Nucleus accumbens (tissue), 56 donors: ENCODE measurements at regions not wholly inside any gene's neighbourhood (a gene's known extent, or its start where the extent isn't known, plus 50 kb on each side); places are given as distances from the start of the nearest gene placed in this dataset.
"Not testable (repeated sequence)": the region's sequence is repeated elsewhere in the genome, so short reads cannot be mapped to it uniquely, and the experiment has no call there.

ENCODE experiments used
- DNase-seq, 56 donors: peaks; one replicate each; lab custom pipeline; 2025; lab: John Stamatoyannopoulos, UW

DNA sequence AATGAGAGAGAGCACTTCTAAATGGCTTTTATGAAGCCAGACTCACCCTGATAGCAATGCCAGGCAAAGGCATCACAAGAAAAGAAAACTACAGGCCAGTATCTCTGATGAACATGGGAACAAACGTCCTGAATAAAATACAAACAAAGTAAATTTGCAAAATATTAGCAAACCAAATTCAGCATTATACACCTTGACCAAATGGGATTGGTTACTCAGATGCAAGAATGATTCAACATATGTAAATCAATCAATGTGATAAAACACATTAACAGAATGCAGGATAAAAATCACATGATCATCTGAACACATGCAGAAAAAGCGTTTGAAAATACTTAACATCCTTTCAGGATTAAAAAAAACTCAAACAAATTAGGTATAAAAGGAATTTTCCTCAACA is 494.9 kb upstream of the CCDC54 start:
- DNase-seq = no peak

DNA sequence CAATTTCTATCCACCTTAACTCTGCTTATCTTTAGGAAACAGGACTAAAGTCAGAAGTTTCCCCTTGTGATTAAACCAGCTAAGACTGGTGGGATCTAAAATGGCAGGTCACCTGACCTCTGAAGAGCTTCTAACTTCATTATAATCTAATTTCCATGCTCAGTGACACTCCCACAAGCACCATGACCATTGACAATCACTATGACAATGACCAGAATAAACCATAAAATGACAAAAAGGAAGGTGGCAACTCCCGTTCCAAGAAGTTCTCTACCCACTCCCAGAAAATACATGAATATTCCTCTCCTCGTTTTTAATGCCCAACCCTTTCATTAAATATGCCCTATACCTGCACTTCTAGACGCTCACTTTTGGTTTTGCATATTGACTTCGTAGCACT is 471.2 kb upstream of the CCDC54 start:
- DNase-seq = no peak

- no peak for DNase-seq
Measured at GRCh38 chr3:106908181-106908938, 468.9 kb upstream of the CCDC54 start.

GRCh38 chr3:106913111-106913698 is 464.0 kb upstream of the CCDC54 start:
- no peak for DNase-seq

DNA sequence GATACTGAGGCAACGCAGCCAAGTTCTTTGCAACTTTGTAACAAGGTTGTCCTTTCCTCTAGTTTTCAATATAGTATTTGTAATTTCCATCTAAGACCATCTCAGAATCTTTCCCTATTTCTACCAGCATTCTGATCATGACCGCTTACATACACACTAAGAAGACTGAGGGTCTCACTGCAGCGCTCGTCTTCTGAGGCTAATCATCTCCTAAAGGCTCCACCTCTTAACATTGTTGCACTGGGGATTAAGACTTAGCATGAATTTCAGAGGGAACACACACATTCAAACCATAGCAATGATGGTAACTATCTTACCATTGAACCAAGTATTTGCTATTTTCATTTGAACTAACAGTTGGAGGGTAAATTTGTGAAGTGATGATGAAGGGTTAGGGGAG is 463.3 kb upstream of the CCDC54 start:
- no peak for DNase-seq

DNA sequence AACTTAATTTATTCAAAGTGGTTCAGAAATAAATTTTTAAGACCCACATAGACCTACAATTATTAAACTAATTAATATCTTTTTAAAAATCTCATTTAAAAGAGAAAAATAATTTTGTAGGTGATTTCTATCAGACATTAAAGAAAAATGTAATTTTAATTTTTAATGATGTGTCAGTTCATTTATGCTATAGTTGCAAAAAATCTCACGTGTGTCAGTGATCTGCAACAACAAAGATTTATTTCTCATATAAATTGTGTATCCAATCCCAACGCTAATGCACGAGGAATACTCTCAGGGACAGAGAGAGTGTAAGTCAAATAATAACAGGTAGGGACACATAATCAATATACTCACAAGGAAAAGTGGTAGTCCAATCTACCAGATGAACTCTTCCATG is 456.6 kb upstream of the CCDC54 start:
- DNase-seq = no peak

DNA sequence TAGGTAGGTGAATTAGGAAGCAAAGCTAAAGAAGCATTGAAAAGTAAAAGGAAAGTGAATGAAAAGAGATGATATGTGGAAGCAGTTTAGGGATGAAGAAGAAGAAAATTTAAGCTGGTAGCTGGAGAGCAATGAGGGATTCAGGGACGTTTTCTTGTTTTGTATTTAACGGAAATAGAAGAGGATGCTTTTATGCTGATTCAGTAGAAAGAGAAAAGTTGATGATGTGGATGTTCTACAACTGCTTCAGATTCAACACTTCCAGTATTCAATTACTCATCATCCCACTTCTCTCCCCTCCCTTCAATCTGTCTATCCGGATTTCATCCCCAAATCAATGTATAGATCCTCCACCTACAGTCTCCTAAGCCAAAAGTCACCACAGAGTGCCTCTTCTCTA is 448.2 kb upstream of the CCDC54 start:
- no peak for DNase-seq

GRCh38 chr3:106930086-106930485 is 447.2 kb upstream of the CCDC54 start:
- no peak for DNase-seq

DNA sequence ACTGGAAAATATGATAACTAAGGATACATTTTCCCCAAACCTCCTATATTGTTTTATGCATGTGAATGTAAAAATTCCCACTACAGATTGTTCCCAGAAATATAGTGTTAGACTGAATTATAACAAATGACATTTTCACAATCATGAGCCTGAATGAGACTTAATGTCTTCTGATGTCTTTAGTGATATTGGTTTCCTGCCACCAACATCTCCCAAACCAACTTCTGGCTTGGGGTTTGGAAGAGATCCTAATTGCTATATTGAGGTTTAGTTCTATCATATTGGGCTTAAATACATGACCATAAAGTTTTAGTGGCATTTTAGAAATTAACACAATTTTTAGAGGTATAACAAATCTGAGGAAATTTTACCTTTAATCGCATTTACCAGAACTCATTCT is 445.3 kb upstream of the CCDC54 start:
- DNase-seq = no peak

- DNase-seq = no peak
Measured at GRCh38 chr3:106936337-106936736, 440.9 kb upstream of the CCDC54 start.

- no peak for DNase-seq
Measured at GRCh38 chr3:106942051-106942450, 435.2 kb upstream of the CCDC54 start.

DNA sequence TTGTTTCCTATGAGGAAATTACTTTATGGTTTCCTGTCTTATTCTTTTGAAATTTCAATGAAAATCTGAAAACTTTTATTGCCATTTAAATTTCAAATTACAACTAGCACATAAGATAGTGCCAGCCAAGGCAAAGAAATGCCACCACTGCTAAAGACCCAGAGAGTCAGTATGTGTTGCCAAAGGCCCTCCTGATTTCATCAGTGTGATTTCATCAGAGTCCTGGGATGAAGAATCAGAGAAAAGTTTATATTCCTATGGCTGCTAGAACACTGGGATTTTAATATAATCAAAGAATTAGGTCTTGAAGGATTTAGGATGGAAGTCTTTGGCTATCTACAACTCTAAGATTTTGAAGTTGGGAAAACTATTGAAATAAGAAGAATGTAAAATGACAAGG is 434.2 kb upstream of the CCDC54 start:
- no peak for DNase-seq

DNA sequence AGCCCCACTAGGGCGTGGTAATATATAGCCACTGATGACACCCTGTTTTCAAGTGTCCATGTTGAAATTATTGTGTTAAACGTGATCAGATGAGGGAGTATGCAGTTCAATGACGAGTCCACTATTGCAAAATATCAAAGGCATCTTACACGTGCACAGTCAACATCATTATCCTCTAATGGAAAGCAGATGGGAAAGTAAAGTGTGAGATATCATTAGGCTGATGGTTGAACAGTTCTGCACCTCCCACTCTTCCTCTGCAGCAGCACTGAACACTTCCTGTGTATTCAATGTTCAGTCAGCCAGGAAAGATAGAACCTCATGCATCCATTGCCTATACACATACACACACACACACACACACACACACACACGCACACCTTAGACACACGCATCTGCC is 431.8 kb upstream of the CCDC54 start:
- no peak for DNase-seq

GRCh38 chr3:106946866-106947265 is 430.4 kb upstream of the CCDC54 start:
- no peak for DNase-seq

- no peak for DNase-seq
Measured at GRCh38 chr3:106957029-106957428, 420.2 kb upstream of the CCDC54 start.

GRCh38 chr3:106962993-106963392 is 414.2 kb upstream of the CCDC54 start:
- DNase-seq = no peak

GRCh38 chr3:106963442-106963841 is 413.8 kb upstream of the CCDC54 start:
- no peak for DNase-seq

DNA sequence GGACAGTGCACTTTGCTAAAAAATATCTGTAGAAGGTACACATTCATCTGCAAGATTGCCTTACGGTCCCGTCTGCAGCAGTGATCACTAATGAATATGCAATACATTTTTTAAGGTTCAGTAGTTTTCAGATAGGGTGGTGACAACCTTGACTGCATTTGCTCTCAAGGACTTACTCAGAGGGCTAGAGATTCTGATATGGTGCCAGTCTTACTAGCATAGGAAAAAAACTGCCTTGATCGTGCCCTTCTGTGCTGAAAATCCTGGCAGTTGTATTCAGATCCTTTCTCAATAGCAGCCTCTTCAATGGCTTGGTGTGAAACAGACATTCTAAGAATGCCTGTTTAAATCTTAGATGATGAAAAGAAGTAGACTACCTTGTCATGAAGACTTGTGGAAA is 411.9 kb upstream of the CCDC54 start:
- no peak for DNase-seq

DNA sequence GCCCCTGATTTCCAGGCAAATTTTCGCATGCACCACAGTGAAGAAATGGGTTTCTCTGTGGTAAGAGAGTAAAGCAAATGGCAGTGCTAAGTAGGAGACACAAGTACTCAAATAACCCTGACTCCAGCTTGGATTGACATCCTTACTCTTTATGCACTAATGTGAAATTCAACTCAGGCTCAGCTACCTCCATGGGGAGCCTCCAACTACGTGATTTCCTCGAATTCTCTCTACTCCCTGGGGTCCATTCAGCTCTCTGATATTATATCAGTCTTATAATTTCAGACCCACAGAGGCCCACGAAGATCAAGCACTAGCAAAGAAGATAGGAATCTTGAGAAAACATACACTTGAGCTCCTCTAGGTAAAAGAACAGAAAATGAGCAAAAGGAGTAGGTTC is 407.6 kb upstream of the CCDC54 start:
- DNase-seq = no peak

DNA sequence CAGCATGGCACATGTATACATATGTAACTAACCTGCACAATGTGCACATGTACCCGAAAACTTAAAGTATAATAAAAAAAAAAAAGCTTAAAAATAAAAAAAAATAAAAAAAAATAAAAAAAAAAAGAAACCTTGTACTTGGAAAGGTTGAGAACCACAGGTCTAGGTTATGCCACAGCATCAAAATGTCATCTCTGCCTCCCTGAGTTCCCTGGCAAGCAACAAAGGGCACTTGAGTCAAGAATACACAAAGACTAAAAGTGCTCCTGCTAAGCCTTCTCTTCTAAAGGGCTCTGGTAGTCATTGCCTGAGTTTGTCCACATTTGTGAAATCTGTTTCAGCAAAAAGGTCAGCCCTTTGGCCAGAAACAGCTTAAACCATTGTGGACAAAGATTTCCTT is 395.8 kb upstream of the CCDC54 start:
- DNase-seq = no peak

- DNase-seq = no peak
Measured at GRCh38 chr3:106985721-106986120, 391.5 kb upstream of the CCDC54 start.

- not testable (repeated sequence) for DNase-seq
Measured at GRCh38 chr3:106998841-106999682, 378.2 kb upstream of the CCDC54 start.
